GM12872 (cell line): ENCODE measurements at regions not wholly inside any gene's neighbourhood (a gene's known extent, or its start where the extent isn't known, plus 50 kb on each side); places are given as distances from the start of the nearest gene placed in this dataset.

Source experiments
- TF ChIP-seq, protein P1 (sequence below): IDR thresholded peaks from 3 replicates; pipeline ENCODE4 v1.5.1; 2011; ENCODE audit warnings: low read depth, mild to moderate bottlenecking, low read length, moderate library complexity; ENCODE audit not compliant: insufficient read depth

DNA sequence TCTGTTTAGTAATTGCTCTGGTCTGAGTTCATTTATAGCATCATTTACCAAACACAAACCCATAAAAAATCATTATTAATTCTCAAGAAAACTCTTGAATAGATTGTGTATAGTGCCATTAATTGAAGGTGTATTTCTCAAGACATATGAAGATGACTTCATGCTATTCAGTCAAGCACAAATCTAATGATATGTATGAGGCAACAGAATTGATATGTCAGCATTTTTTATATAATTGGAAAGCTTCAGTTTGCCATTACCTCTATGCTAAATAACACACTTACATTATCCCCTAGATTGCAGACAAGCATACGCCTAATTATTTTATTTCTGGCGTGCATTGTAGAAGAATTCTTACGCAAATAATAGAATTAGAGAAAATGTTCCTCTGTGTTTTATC is 461.8 kb downstream of the PDHA2 start:
- TF ChIP-seq, protein P1, sequence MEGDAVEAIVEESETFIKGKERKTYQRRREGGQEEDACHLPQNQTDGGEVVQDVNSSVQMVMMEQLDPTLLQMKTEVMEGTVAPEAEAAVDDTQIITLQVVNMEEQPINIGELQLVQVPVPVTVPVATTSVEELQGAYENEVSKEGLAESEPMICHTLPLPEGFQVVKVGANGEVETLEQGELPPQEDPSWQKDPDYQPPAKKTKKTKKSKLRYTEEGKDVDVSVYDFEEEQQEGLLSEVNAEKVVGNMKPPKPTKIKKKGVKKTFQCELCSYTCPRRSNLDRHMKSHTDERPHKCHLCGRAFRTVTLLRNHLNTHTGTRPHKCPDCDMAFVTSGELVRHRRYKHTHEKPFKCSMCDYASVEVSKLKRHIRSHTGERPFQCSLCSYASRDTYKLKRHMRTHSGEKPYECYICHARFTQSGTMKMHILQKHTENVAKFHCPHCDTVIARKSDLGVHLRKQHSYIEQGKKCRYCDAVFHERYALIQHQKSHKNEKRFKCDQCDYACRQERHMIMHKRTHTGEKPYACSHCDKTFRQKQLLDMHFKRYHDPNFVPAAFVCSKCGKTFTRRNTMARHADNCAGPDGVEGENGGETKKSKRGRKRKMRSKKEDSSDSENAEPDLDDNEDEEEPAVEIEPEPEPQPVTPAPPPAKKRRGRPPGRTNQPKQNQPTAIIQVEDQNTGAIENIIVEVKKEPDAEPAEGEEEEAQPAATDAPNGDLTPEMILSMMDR, result no peak

DNA sequence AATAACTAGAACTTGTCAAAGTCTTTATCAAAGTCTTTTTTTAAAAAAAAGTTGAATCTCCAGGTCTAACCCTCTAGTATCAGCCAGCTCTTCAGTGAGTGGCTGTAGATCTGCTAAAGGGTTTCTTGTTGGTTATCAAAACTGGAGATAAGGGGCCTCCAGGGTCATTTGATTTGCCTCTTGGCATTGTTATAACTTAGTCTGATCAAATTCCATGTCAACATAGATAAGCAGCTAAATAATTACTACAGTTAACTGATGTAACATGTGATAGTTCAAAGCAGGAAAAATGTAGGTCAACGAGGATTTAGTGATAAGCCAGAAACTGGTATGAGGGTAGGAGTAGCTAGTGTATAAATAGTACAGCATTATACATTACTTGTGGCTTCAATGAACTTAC is 465.1 kb downstream of the PDHA2 start:
- TF ChIP-seq, protein P1, result no peak

DNA sequence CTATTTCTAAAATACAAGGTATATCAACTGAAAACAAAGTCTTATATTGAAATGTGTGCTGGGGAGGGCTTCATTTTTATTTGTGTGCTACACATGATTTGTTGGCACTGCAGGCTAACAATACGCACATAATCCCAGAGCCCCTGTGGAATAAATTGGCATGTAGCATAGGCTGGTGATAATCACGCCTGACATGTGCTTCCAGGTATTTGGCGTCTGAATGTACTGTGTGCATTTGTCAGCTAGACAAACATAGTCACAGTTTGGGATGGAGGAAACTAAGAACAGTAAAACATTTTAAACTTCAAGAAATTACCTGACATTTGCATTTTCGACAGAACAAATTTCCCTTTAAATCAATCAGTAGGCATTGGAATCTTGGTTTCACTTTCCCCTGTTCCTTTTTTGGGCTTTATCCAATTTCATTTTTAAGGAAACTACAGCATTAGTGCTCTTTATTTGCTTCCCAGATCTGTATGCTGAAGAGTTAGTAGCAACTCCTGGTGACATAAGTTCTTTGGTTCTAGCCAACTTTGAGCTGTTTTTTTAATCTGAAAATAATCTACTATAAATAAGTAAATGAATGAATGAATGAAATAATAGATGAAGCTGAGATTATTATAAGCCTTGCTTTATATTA is 472.3 kb downstream of the PDHA2 start:
- TF ChIP-seq, protein P1, result no peak

- TF ChIP-seq, protein P1, result no peak
These were observed 475.9 kb downstream of the PDHA2 start for GRCh38 chr4:96315815-96316214.

DNA sequence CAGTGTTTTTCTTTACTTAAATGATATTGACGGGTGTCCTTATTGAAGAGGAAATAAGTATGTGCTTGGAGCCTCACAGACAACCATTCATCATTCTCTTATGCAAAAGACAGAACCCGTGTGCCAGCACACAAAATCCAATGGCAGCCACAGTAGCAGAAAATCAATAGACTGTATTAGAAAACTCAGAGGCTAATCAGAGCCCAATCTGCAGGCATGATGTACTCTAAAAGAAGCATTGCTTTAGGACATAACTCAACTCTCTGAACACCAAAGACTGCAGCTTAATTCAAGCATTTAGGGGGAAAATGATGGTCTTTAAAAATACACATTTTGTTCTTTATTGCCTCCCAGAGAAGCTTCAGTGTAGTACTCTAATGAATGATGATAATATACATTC is 476.9 kb downstream of the PDHA2 start:
- TF ChIP-seq, protein P1, result no peak

- TF ChIP-seq, protein P1, result no peak
These were observed 478.0 kb downstream of the PDHA2 start for GRCh38 chr4:96317891-96318290.

- TF ChIP-seq, protein P1, result no peak
These were observed 487.0 kb downstream of the PDHA2 start for GRCh38 chr4:96326846-96327245.
